ENCODE measurements at regions not wholly inside any gene's neighbourhood (a gene's known extent, or its start where the extent isn't known, plus 50 kb on each side); places are given as distances from the start of the nearest gene placed in this dataset.

- Mint-ChIP-seq H3K27me3 (ENCODE audit: unreplicated experiment) (peaks cover 3% of the 10 kb centered on the region), H3K4me3 (ENCODE audit: unreplicated experiment) (no peak overlapping the region), H3K36me3 (ENCODE audit: unreplicated experiment) (peaks cover 11% of the 10 kb centered on the region), H3K4me1 (ENCODE audit: low read depth, unreplicated experiment) (no peaks in the 10 kb centered on the region), H3K9me3 (ENCODE audit: unreplicated experiment) (peaks cover 2% of the 10 kb centered on the region), H3K27ac (ENCODE audit: unreplicated experiment) (no peak overlapping the region)
- TF ChIP-seq CTCF (IDR thresholded peaks at IDR 0.05; ENCODE audit: partially characterized antibody, unreplicated experiment), result no peak
- DNase-seq, result no peak
These were observed 265.9 kb downstream of the ICE1 start for GRCh38 chr5:5688194-5688924.

GRCh38 chr5:5687113-5687512 lies 264.6 kb downstream of the ICE1 start:
- Mint-ChIP-seq H3K36me3 (ENCODE audit: unreplicated experiment) (peaks cover 11% of the 10 kb centered on the region), H3K27ac (ENCODE audit: unreplicated experiment) (no peak overlapping the region), H3K27me3 (ENCODE audit: unreplicated experiment) (peaks cover 5% of the 10 kb centered on the region), H3K4me3 (ENCODE audit: unreplicated experiment) (no peak overlapping the region), H3K9me3 (ENCODE audit: unreplicated experiment) (peaks cover 2% of the 10 kb centered on the region), H3K4me1 (ENCODE audit: low read depth, unreplicated experiment) (no peaks in the 10 kb centered on the region)
- no peak for TF ChIP-seq CTCF (IDR thresholded peaks at IDR 0.05; ENCODE audit: partially characterized antibody, unreplicated experiment)
- DNase-seq, result no peak

- Mint-ChIP-seq H3K36me3 (ENCODE audit: unreplicated experiment) (peaks cover 11% of the 10 kb centered on the region), H3K27ac (ENCODE audit: unreplicated experiment) (no peak overlapping the region), H3K4me1 (ENCODE audit: low read depth, unreplicated experiment) (no peaks in the 10 kb centered on the region), H3K9me3 (ENCODE audit: unreplicated experiment) (peaks cover 2% of the 10 kb centered on the region), H3K27me3 (ENCODE audit: unreplicated experiment) (peaks cover 5% of the 10 kb centered on the region), H3K4me3 (ENCODE audit: unreplicated experiment) (no peak overlapping the region)
- TF ChIP-seq CTCF (IDR thresholded peaks at IDR 0.05; ENCODE audit: partially characterized antibody, unreplicated experiment), result no peak
- no peak for DNase-seq
These were observed 263.9 kb downstream of the ICE1 start for GRCh38 chr5:5686356-5686755.

GRCh38 chr5:5685737-5686136 lies 263.3 kb downstream of the ICE1 start:
- Mint-ChIP-seq H3K4me1 (ENCODE audit: low read depth, unreplicated experiment) (no peaks in the 10 kb centered on the region), H3K9me3 (ENCODE audit: unreplicated experiment) (peaks cover 2% of the 10 kb centered on the region), H3K27me3 (ENCODE audit: unreplicated experiment) (peaks cover 5% of the 10 kb centered on the region), H3K4me3 (ENCODE audit: unreplicated experiment) (no peak overlapping the region), H3K27ac (ENCODE audit: unreplicated experiment) (no peak overlapping the region), H3K36me3 (ENCODE audit: unreplicated experiment) (peaks cover 11% of the 10 kb centered on the region)
- TF ChIP-seq CTCF (IDR thresholded peaks at IDR 0.05; ENCODE audit: partially characterized antibody, unreplicated experiment), result no peak
- DNase-seq, result no peak

GRCh38 chr5:5683174-5683573 lies 260.7 kb downstream of the ICE1 start:
- Mint-ChIP-seq H3K9me3 (ENCODE audit: unreplicated experiment) (peaks cover 3% of the 10 kb centered on the region), H3K4me3 (ENCODE audit: unreplicated experiment) (no peak overlapping the region), H3K36me3 (ENCODE audit: unreplicated experiment) (peaks cover 6% of the 10 kb centered on the region), H3K4me1 (ENCODE audit: low read depth, unreplicated experiment) (no peaks in the 10 kb centered on the region), H3K27ac (ENCODE audit: unreplicated experiment) (no peak overlapping the region), H3K27me3 (ENCODE audit: unreplicated experiment) (peaks cover 2% of the 10 kb centered on the region)
- no peak for TF ChIP-seq CTCF (IDR thresholded peaks at IDR 0.05; ENCODE audit: partially characterized antibody, unreplicated experiment)
- no peak for DNase-seq

Data from glutamatergic neuron (in vitro differentiated cells).